ENCODE measurements at regions not wholly inside any gene's neighbourhood (a gene's known extent, or its start where the extent isn't known, plus 50 kb on each side); places are given as distances from the start of the nearest gene placed in this dataset.

DNA sequence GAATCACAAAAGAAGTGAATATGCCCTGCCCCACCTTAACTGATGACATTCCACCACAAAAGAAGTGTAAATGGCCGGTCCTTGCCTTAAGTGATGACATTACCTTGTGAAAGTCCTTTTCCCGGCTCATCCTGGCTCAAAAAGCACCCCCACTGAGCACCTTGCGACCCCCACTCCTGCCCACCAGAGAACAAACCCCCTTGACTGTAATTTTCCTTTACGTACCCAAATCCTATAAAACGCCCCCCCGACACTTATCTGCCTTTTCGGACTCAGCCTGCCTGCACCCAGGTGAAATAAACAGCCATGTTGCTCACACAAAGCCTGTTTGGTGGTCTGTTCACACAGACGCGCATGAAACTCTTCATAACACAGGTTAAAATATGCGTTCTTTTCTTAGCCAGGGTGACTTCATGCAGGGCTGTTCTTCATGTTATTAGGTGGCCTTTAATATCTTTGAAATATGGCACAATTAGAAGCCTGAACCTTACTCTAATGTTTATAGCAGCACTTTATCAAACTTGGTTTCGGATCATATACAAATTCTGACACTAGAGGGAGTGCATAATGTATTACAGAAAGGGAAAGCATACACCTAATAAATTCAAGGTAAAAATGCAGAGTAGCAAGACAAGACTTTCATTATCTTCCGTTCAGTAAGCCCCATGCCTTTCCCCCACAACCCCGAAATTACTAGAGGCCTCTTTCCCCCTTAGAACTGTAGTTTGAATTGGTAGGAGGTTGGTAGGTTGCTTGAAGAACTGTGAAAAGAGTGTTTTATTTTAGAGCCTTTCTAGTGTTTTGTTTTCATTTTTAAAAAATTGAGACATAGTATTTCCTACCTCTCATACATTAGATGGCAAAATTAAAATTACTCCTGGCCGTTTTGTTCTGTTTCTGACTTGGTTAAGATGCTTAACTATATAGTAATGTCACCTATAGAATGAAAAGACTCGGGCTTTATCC lies 117.9 kb downstream of the NPY start:
- peak overlapping the region; percentile 30 for H3K4me3 ChIP-seq (ENCODE audit: low read depth, low read length)

DNA sequence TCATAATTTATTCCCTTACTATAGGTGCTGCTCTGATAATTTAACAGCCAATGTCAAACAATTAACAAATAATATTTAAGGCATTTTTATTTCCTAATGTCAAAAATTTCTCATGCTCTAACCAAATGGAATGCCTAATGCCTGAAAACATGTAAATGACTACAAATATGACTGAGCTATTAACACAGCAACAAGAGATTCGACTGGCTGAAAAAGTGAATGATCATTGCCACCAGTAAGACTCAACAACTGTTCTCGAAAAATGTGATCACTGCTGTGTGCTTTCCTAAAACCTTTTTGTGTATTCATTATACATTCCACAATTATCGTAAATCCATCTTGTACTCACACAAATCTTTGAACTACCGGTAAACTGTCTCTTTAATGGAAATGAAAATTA lies 118.7 kb downstream of the NPY start:
- TF ChIP-seq, protein P1, sequence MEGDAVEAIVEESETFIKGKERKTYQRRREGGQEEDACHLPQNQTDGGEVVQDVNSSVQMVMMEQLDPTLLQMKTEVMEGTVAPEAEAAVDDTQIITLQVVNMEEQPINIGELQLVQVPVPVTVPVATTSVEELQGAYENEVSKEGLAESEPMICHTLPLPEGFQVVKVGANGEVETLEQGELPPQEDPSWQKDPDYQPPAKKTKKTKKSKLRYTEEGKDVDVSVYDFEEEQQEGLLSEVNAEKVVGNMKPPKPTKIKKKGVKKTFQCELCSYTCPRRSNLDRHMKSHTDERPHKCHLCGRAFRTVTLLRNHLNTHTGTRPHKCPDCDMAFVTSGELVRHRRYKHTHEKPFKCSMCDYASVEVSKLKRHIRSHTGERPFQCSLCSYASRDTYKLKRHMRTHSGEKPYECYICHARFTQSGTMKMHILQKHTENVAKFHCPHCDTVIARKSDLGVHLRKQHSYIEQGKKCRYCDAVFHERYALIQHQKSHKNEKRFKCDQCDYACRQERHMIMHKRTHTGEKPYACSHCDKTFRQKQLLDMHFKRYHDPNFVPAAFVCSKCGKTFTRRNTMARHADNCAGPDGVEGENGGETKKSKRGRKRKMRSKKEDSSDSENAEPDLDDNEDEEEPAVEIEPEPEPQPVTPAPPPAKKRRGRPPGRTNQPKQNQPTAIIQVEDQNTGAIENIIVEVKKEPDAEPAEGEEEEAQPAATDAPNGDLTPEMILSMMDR (IDR thresholded peaks at IDR 0.05; ENCODE audit: low read depth, low read length): no peak
- no peak overlapping the region for H3K4me3 ChIP-seq (ENCODE audit: low read depth, low read length)

More for the DNA sequence above, 117.9 kb downstream of the NPY start:
- TF ChIP-seq, protein P1 (IDR thresholded peaks at IDR 0.05; ENCODE audit: low read depth, low read length): peak; percentile 25; the same call in 1 of the 2 replicates

DNA sequence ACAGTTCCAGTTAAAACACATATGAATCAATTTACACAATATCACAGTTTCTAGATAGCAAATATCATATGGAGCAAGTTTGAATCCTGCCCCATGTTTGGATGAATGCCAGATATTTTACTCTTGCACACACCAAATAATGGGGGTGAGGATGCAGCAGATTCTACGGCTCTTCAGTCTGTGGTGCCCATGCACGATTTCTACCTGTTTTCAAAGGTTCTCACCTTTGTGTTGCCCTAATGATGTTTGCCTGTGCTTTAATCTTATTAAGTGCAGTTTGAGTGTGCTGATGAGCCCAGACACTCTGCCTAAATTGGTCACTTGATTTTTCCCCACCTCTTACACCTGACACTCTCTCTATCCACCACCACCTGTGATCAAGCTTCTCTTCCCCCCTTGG lies 119.6 kb downstream of the NPY start:
- no peak overlapping the region for H3K4me3 ChIP-seq (ENCODE audit: low read depth, low read length)
- TF ChIP-seq, protein P1 (IDR thresholded peaks at IDR 0.05; ENCODE audit: low read depth, low read length): no peak

DNA sequence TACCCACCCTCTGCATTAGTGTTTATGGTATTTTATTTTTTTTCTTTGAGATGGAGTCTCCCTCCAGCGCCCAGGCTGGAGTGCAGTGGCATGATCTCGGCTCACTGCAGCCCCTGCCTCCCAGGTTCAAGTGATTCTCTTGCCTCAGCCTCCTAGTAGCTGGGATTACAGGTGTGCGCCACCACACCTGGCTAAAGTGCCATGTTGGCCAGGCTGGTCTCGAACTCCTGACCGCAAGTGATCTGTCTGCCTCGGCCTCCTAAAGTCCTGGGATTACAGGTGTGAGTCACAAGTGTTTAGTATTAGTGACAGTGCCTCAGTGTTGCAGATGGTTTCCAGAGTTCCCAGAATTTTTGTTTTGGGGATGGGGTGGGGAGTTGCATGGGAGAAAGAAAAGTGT lies 120.3 kb downstream of the NPY start:
- TF ChIP-seq, protein P1 (IDR thresholded peaks at IDR 0.05; ENCODE audit: low read depth, low read length): no peak

DNA sequence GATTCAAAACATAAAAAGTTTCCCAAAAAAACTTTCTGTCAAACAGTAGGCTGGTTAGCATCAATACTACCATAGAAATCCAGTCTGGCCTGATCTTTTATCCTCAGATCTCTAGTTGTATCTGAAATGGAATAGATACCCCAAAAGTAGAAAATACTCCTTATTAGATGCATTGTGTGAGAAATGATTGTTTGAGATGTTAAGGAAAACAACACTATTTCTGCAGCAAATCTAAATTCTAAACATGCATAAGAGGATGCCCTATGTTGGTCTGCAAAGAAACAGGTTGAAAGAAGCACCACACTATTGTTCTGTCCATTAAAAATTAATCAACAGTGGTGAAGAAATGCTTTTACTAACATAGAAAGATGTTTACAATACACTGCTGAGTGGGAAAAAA lies 121.0 kb downstream of the NPY start:
- TF ChIP-seq, protein P1 (IDR thresholded peaks at IDR 0.05; ENCODE audit: low read depth, low read length): no peak
- no peak overlapping the region for H3K4me3 ChIP-seq (ENCODE audit: low read depth, low read length)

More for the DNA sequence above, 120.3 kb downstream of the NPY start:
- H3K4me3 ChIP-seq (ENCODE audit: low read depth, low read length): no peak overlapping the region

DNA sequence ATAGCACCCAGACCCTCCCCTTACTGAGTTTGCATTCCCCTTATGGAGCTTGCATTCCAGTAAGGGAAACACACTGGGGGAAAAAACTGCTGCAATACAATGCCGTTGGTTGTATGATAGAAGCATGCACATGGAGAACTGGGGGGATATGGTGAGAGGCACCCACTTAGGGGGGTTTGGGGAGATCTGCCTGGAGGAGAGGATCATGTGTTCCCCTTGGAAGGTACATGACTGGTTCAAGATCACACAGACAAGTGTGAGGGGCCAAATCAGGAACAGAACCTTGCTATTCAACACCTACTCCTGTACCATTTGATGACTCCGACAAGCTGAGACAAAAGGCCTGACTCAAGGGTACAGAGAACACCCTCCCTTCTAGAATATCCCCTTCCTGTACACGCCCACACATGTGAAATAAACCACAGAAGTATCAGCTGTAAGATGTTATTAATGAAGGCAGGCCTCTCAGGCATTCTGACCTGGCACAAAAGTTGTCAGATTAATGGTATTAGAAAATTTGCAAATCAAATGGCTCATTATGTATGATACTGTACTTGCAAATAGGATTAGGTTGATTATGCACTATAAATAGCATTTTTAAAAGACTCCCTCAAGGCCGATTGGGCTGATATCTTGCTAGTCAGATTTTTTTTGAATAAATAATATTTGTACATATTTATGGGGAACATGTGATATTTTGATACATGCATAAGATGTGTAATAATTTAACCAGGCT lies 122.2 kb downstream of the NPY start:
- no peak overlapping the region for H3K4me3 ChIP-seq (ENCODE audit: low read depth, low read length)
- TF ChIP-seq, protein P1 (IDR thresholded peaks at IDR 0.05; ENCODE audit: low read depth, low read length): no peak
